HG03064 (cell line): ENCODE measurements at regions not wholly inside any gene's neighbourhood (a gene's known extent, or its start where the extent isn't known, plus 50 kb on each side); places are given as distances from the start of the nearest gene placed in this dataset.

Experiments
- ATAC-seq: cut with Tn5 transposase; IDR thresholded peaks from one replicate; pipeline ENCODE4 v1.9.1; 2021; ENCODE audit warnings: low read depth; ENCODE audit not compliant: unreplicated experiment

DNA sequence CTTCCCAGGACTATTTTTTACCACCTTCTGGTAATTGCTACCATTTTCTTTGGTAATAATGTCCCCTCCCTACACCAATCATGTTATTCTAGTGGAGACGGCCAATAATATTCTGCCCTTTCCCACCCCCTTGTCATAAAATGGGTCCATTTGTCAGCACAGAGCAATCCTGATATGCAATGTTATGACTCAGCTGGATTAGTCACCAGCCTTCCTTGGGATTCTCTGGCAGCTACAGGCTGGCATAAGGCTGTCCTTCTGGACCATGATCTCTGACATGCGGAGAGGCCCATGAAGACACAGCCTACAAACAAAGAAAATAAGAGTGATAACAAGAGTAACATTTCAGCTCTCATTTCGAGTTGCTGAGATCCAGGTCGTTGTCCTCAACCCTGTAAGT, 222.0 kb upstream of the CPNE8 start:
- ATAC-seq = no peak

GRCh38 chr12:39125566-39125965, 220.2 kb upstream of the CPNE8 start:
- ATAC-seq = no peak

DNA sequence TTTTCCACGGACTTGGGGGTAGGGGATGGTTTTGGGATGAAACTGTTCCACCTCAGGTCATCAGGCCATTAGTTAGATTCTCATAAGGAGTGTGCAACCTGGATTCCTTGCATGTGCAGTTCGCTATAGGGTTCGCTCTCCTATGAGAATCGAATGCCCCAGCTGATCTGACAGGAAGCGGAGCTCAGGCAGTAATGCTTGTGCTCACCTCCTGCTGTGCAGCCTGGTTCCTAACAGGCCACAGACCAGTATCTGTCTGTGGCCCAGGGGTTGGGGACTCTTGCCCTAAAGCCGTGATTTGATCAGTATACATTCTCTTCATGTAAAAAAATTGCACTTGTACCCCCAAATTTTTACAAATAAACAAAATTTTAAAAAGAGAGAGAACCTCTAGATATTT, 219.4 kb upstream of the CPNE8 start:
- ATAC-seq = no peak

DNA sequence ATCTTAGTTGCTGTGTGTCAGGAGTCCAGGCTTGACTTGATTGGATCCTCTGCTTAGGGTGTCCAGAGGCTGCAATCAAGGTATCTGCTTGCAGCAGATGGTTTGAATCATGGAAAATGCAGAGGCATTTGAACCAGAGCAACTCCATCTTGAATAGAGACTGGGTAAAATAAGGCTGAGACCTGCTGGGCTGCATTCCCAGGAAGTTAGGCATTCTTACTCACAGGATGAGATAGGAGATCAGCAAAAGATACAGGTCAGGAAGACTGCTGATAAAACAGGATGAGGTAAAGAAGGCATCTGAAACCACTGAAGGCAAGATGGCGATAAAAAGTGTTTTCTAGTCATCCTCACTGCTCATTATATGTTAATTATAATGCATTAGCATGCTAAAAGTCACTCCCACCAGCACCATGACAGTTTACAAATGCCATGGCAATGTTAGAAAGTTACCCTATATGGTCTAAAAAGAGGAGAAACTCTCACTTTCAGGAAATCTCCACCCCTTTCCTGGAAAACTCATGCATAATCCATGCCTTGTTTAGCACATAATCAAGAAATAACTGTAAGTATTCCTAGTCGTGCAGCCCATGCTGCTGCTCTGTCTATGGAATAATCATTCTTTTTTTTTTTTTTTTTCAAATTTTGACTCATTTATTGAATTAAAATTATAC, 218.3 kb upstream of the CPNE8 start:
- ATAC-seq = no peak

GRCh38 chr12:39122562-39123204, 217.3 kb upstream of the CPNE8 start:
- no peak for ATAC-seq

DNA sequence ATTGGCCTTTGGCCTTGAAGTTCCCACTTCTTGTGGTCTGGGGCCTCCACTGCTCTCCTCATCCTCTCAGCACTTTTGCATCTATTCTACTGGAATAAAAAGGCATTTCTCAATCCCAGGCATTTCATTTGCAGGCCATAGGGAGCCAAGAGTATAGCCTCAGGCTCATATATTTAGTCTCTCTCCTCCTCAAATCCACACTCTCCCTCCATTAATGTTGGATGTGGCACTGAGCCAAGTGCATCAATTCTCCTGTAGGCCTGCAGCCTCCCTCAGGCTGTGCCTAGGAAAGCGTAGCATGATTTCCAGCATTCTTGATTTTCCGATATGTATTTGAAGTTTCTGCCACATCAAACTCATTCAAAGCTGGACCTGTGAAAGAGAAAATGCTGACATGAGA, 211.5 kb upstream of the CPNE8 start:
- no peak for ATAC-seq

DNA sequence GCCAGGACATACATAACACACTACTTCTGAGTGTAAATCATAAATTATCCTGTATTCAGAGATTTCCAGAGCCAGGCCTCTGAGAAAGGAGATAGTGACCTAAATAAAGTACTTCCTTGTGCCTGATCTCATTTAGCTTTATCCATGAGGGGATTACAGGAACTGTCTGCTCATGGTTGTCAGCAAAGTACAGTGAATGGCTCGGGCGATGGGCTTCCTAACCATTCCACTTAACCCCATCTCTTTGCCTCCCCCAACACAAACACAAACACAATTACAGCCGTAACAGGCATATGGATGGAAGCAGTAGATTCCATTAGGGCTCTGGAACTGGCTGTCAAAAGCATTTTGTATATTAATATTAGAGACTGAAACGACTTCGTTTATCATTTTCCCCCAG, 206.7 kb upstream of the CPNE8 start:
- no peak for ATAC-seq

DNA sequence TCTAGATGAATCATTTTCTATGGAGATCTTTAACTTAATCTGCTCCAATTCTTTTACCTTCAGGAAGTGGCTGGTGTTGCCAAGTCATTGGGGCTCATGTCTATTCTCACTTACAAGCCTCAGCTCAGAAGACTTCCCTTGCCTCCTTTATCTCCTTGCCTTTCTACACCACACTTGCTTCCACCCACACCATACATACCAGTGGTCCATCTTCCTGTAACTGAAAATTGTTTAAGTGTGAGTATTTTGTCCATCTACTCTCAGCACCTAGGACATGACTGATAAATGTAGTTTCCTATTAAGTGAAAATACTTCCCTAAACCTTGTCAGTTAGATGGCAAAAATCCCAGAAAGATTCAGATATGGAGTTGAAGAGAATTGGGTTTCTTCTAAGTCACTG, 199.7 kb upstream of the CPNE8 start:
- ATAC-seq = no peak

GRCh38 chr12:39103552-39104165, 198.3 kb upstream of the CPNE8 start:
- ATAC-seq = peak; percentile 97

- no peak for ATAC-seq
Observed at GRCh38 chr12:39102474-39103209, 197.3 kb upstream of the CPNE8 start.

- no peak for ATAC-seq
Observed at GRCh38 chr12:39095636-39096330, 190.4 kb upstream of the CPNE8 start.

- no peak for ATAC-seq
Observed at GRCh38 chr12:39081910-39082309, 176.5 kb upstream of the CPNE8 start.

- ATAC-seq = no peak
Observed at GRCh38 chr12:39077226-39077625, 171.8 kb upstream of the CPNE8 start.

DNA sequence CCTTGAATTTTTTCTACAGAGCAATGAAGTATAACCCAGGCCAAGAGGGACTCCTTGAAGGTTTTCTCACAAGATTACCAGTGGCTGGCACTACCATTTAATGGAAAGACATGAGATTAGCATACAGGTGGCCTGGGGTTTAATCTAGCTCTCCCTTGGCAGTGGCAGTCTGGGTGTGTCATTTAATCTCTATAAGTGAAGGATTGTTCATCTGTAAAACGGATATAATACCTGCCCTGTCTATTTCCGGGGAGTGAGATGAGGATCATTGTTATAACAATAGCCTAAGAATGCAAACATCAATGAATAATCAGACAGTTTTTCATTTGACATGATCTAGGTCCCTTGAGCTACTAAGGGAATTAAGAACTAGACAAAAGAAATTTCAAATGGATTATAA, 168.7 kb upstream of the CPNE8 start:
- ATAC-seq = no peak

GRCh38 chr12:39072658-39073057, 167.3 kb upstream of the CPNE8 start:
- ATAC-seq = no peak

DNA sequence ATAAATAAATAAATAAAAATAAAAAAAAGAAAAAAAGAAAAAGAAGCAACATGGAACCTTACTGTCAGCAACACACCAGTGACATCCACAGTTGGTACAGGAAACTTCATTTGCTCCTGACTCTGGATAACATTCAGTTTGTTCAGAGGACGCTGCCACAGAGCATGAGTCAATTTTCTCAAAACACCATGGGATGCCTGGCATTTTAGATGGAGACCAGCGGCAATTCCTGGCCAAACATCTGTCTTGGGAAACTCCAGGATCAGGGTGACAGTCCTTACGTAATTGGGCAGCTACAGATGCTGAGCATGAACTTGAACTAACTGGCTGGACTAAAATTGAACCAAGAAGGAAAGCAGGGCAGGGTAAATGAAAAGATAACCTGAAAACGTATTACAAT, 166.2 kb upstream of the CPNE8 start:
- ATAC-seq = no peak

- ATAC-seq = no peak
Observed at GRCh38 chr12:39070775-39071174, 165.4 kb upstream of the CPNE8 start.

- no peak for ATAC-seq
Observed at GRCh38 chr12:39065455-39065854, 160.1 kb upstream of the CPNE8 start.

DNA sequence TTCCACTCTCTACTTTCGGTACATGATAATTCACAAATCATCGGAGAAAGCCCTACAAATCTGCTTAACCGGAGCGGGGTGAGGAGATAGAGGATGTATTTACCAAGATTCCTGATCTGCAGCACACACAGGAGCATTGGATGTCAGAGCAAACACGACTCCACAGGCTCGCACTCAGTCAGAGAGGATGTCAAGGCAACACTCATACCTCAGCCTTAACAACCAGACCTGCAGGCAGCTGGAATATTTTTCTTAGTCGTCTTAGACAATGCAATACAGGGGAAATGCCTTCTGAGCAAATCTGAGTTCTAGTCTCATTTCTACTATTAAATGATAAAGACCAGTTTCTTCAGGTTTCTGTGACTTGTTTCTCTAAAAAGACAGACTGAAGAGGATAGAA, 159.3 kb upstream of the CPNE8 start:
- ATAC-seq = no peak

DNA sequence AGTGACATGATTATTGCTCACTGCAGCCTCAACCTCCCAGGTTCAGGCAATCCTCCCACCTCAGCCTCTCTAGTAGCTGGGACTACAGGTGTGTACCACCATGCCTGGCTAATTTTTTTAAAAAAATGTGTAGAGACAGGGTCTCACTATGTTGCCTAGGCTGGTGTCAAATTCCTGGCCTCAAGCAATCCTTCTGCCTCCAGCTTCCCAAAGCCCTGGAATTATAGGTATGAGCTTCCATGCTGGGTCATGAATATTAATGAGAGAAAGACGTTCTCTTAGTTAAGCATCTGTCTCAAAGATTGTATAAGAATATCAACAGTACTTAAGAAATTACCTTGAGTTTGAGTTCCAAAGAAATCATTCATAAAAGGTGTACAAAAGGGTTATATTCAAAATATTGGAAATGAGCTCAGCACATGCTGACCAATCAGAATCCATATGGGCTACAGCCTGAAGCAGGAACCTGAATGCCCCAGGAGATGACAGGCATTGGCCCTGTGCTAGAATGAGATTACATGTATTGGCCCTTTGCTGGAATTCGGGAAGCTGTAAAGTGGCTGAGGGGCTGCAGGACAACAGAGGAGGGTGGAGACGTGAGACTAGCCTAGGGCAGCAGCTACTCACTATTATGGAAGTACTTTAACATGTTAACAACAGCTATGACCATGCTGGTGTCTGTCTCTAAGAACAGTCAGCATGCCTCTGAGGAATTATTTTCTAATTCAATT, 157.0 kb upstream of the CPNE8 start:
- ATAC-seq = no peak
